ENCODE measurements at regions not wholly inside any gene's neighbourhood (a gene's known extent, or its start where the extent isn't known, plus 50 kb on each side); places are given as distances from the start of the nearest gene placed in this dataset.

- TF ChIP-seq, protein P1, sequence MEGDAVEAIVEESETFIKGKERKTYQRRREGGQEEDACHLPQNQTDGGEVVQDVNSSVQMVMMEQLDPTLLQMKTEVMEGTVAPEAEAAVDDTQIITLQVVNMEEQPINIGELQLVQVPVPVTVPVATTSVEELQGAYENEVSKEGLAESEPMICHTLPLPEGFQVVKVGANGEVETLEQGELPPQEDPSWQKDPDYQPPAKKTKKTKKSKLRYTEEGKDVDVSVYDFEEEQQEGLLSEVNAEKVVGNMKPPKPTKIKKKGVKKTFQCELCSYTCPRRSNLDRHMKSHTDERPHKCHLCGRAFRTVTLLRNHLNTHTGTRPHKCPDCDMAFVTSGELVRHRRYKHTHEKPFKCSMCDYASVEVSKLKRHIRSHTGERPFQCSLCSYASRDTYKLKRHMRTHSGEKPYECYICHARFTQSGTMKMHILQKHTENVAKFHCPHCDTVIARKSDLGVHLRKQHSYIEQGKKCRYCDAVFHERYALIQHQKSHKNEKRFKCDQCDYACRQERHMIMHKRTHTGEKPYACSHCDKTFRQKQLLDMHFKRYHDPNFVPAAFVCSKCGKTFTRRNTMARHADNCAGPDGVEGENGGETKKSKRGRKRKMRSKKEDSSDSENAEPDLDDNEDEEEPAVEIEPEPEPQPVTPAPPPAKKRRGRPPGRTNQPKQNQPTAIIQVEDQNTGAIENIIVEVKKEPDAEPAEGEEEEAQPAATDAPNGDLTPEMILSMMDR (optimal IDR thresholded peaks at IDR 0.05 in 1 of 3, IDR thresholded peaks at IDR 0.05 in 1 of 3, conservative IDR thresholded peaks at IDR 0.05 in 1 of 3; ENCODE audit: extremely low read depth in 1 of 3, insufficient read depth in 2 of 3, low read length in 3 of 3) = no peak
- no peak for TF ChIP-seq EZH2 (IDR thresholded peaks at IDR 0.05; ENCODE audit: low read length)
Measured at GRCh38 chr5:20109326-20109725, 121.3 kb upstream of the CDH18 start.
